ENCODE measurements at regions not wholly inside any gene's neighbourhood (a gene's known extent, or its start where the extent isn't known, plus 50 kb on each side); places are given as distances from the start of the nearest gene placed in this dataset.
A peak's percentile ranks its signal among the peaks of the same experiment; 100 is the strongest.

DNA sequence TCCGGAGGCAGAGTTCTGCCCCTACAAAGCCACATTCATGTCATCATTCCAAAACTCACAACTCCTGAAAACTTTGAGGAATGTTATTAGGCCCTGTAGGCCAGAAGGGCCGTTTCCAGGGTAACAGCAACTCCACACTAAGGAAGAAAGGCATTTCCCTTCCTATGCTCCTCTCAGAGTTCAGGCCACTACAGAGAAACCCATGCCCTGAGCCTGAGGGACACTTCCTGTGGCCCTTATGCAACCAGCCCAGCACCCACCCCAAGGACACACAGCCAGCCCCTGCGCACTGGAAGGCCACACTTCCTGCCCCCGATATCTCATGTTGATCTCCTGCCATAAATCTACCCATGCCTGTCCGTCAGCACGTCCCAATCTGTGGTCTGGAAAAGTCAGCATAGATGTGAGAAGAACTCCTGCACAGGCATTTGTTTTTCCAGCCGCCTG lies 289.3 kb downstream of the BCOR start:
- H3K4me3 ChIP-seq = no peak overlapping the region
- H3K27me3 ChIP-seq = no peaks in the 10 kb centered on the region
- DNase-seq = peak; percentile 33
- H3K36me3 ChIP-seq = no peaks in the 10 kb centered on the region
- no peaks in the 10 kb centered on the region for H3K9me3 ChIP-seq

- Histone ChIP-seq H3K4me3 (no peak overlapping the region), H3K9me3 (no peaks in the 10 kb centered on the region), H3K27me3 (no peaks in the 10 kb centered on the region), H3K36me3 (no peaks in the 10 kb centered on the region)
- no peak for DNase-seq
These were observed 288.4 kb downstream of the BCOR start for GRCh38 chrX:39809331-39809730.

GRCh38 chrX:39810901-39811300 lies 286.9 kb downstream of the BCOR start:
- Histone ChIP-seq H3K27me3 (no peaks in the 10 kb centered on the region), H3K9me3 (no peaks in the 10 kb centered on the region), H3K36me3 (no peaks in the 10 kb centered on the region), H3K4me3 (no peak overlapping the region)
- no peak for DNase-seq

DNA sequence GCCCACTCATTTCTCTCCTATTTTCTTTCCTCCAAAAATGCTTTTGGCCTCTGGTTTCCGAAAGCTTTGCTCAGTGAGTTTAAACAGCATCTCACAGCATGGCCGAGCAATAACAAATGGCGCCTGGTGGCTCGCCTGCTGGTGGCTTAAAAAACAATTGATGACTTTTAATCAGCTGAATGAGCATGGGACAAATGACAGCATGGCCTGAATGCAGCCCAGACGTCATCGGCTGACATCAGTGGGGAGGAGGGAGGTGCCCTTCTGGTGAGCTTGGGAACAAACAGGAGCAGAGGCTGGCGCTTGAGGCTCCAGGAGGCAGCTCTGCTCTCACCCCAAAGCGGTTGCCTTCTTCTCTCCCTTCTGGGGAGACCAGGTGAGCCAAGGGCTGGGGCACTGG lies 286.4 kb downstream of the BCOR start:
- no peak for DNase-seq
- Histone ChIP-seq H3K4me3 (no peak overlapping the region), H3K36me3 (no peaks in the 10 kb centered on the region), H3K27me3 (no peaks in the 10 kb centered on the region), H3K9me3 (no peaks in the 10 kb centered on the region)

DNA sequence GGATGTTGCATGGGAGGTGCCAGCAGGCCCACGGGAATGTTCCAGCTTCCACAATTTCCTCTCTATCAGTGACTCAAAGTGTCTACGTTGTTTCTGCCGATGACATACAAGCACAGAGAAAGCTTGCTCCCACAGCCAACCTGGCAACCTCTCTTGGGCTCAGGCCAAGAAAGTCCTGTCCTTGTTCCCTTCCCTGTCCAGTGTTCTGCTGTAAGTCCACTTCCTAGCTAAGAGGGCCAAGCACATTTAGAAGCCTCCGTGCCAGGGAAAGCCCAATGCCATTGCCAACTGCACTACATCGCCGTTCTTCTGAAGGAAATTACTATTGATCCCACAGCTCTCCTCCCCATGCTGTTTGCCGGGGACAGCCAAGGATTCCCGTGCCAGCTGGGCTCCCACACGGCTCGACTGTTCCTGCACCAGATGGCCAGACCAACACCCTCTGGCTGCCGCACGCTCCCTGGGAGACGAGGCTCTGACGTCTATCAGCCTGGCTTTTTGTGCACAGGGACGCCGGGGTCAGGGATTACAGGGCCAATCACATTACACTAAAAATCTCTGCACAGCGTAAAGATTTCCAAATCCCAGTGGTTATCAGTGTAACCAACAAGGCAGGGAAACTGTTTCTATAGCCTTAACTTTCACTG lies 284.0 kb downstream of the BCOR start:
- H3K9me3 ChIP-seq = no peaks in the 10 kb centered on the region
- DNase-seq = peak; percentile 84
- H3K27me3 ChIP-seq = no peaks in the 10 kb centered on the region

DNA sequence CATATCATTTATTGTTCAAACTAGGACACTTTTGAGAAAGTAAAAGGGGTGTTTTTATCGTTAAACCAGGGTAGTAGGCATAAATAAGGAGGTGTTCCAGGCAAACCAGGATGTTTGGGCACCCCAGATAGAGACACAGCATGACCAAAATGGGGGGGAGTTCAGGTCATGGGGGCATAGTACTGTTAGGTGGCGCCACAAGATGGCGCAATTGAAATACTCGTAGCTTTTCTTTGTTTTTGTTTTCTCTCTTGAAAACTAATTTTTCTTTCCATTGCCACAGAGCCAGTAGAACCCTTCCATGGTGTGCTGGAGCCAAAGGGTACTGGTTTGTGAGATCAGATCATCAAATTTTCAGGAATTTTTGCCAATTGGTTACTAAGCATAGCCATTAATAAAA lies 283.4 kb downstream of the BCOR start:
- H3K36me3 ChIP-seq = no peaks in the 10 kb centered on the region
- H3K4me3 ChIP-seq = no peak overlapping the region
- no peaks in the 10 kb centered on the region for H3K27me3 ChIP-seq
- no peaks in the 10 kb centered on the region for H3K9me3 ChIP-seq
- no peak for DNase-seq

More for the DNA sequence above, 284.0 kb downstream of the BCOR start:
- H3K4me3 ChIP-seq = no peak overlapping the region
- no peaks in the 10 kb centered on the region for H3K36me3 ChIP-seq

DNA sequence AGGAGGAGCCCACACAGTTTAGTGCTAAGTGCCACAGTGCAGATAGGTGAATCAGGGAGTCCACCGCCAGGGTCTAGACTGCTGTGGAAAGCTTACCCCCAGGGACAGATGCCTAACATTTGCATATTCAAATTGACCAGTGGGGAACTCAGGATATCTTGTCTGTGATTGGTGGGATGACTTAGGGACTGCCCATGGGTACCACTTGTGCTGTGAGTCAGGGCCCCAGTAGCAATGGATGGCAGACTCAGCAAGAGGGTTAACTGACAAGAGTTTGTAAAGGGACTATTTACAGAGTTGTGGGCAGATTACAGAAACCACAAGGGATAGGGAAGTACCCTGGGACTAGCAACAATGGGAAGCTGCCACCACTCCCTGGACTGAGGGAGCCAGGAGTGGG lies 282.1 kb downstream of the BCOR start:
- no peaks in the 10 kb centered on the region for H3K36me3 ChIP-seq
- no peak overlapping the region for H3K4me3 ChIP-seq
- H3K9me3 ChIP-seq = no peaks in the 10 kb centered on the region
- H3K27me3 ChIP-seq = no peaks in the 10 kb centered on the region
- DNase-seq = no peak

DNA sequence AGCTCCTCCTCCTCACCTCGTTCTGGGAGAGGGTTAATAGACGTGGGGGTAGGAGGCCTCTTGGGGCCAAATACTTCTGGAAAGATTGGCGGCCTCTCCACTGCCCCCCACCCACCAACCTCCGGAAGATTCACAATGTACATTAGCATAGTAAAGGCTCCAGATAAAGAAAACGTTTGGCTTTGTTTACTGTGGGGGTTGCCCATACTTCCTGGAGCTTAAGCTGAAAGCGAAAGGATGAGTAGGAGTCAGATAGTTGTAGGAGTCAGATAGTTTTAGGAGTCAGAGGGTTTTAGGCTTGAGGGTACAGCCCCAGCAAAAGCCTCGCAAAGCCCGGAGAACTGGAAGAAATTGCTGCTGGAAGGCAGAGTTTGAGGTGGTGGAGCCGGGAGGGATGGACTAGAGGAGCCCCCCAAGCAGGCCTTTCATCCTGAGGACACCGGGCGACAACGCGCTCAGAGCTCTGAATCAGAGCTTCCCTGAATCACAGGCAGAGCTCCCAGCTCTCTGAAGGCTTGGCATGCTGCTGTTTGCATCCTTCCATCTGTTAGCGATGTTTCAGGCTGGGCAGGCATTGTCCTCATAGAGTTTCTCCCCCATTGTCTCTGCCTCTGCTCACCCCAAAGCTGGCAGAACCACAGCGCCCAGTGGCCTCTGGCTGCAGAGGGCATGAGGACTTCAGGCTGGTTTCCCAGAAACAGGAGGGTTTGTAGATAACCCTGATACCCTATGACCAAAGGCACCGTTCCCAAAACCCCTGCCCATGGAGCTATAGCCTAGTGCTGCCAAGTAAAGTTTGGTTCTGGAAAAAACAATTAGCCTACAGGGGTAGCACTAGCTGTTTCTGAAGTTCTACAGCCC lies 280.7 kb downstream of the BCOR start:
- Histone ChIP-seq H3K27me3 (no peaks in the 10 kb centered on the region), H3K4me3 (no peak overlapping the region), H3K36me3 (no peaks in the 10 kb centered on the region), H3K9me3 (no peaks in the 10 kb centered on the region)
- DNase-seq = peak; percentile 59

DNA sequence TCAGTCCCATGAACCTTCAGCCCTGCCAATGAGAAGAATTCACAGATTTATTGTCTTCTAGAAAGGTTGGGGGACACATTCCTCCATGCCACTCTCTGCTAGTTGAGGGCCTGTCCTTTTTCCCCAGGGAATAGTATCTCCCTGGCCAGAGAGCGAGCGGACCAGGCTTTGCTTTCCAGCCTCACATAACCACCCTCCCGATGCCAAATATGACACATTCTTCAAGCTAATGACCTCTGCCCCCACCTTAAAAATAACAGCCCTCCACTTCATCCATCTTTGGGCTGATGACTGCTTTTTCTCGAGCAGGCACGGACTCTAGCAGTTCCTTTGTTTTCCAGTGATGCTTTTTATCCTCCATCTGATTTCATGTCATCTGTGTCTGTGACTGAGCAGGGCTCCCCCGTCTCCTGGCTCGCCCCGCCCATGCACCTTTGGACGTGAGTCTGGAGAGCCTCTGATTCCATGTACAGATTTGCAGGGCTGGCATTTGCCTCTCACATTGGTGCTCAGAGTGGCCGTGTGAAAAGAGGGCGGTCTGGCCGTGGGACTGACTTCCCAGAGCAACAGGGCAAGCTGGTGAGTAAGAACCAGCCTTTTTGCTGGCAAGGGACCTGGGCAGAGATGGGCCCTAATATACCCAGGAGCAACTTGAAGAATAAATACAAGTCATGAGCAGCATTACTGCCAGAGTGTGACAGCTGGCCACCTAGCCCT lies 279.8 kb downstream of the BCOR start:
- H3K4me3 ChIP-seq = no peak overlapping the region
- H3K27me3 ChIP-seq = no peaks in the 10 kb centered on the region
- no peaks in the 10 kb centered on the region for H3K36me3 ChIP-seq
- no peaks in the 10 kb centered on the region for H3K9me3 ChIP-seq
- DNase-seq = peak; percentile 45

DNA sequence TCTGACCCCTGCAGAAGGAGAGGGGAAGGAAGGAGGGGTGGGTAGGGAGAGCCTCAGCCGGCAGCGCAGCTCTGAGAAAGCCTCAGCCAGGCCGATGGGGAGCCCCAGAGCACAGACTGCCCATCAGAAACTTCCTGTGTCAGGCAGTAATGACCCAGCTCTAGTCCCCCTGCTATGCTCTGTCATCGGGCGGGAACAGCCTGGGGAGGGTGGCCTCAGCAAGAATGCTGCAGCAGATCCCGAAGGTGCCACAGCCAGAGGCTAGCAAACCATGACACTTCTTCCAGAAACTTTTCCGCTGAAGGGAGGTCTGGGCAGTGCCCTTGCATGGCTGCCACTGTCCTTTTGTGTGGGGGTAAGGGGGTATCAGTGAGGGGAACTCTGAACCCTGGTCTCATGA lies 279.0 kb downstream of the BCOR start:
- Histone ChIP-seq H3K9me3 (no peaks in the 10 kb centered on the region), H3K27me3 (no peaks in the 10 kb centered on the region), H3K4me3 (no peak overlapping the region), H3K36me3 (no peaks in the 10 kb centered on the region)
- DNase-seq = no peak

- no peaks in the 10 kb centered on the region for H3K27me3 ChIP-seq
- H3K36me3 ChIP-seq = no peaks in the 10 kb centered on the region
- DNase-seq = no peak
- H3K4me3 ChIP-seq = no peak overlapping the region
- no peaks in the 10 kb centered on the region for H3K9me3 ChIP-seq
These were observed 277.6 kb downstream of the BCOR start for GRCh38 chrX:39819921-39820849.

GRCh38 chrX:39820938-39821708 lies 276.6 kb downstream of the BCOR start:
- Histone ChIP-seq H3K27me3 (no peaks in the 10 kb centered on the region), H3K36me3 (no peaks in the 10 kb centered on the region), H3K4me3 (no peak overlapping the region), H3K9me3 (no peaks in the 10 kb centered on the region)
- no peak for DNase-seq

- H3K27me3 ChIP-seq = no peaks in the 10 kb centered on the region
- no peaks in the 10 kb centered on the region for H3K36me3 ChIP-seq
- H3K9me3 ChIP-seq = no peaks in the 10 kb centered on the region
- no peak for DNase-seq
- H3K4me3 ChIP-seq = no peak overlapping the region
These were observed 276.1 kb downstream of the BCOR start for GRCh38 chrX:39821709-39822095.

- Histone ChIP-seq H3K36me3 (no peaks in the 10 kb centered on the region), H3K4me3 (no peak overlapping the region), H3K27me3 (no peaks in the 10 kb centered on the region), H3K9me3 (no peaks in the 10 kb centered on the region)
- no peak for DNase-seq
These were observed 275.5 kb downstream of the BCOR start for GRCh38 chrX:39822133-39822748.

DNA sequence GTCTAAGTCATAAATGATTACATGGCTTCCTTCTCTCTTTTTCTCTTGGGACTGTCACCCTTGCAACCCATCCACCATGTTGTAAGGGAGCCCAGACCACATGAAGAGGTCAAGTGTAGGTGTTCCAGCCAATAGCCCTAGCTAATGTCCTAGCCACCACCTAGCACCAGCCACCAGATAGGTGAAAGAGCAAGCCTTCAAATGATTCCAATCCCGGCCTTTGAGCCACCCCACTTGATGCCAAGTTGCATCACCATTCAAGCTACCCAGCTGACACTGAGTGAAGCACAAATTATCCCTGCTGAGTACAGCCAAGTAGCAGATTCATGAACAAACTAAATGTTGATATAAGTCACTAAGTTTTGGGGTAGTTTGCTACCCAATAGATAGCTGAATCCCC lies 274.3 kb downstream of the BCOR start:
- no peaks in the 10 kb centered on the region for H3K27me3 ChIP-seq
- no peak overlapping the region for H3K4me3 ChIP-seq
- H3K36me3 ChIP-seq = no peaks in the 10 kb centered on the region
- no peaks in the 10 kb centered on the region for H3K9me3 ChIP-seq
- no peak for DNase-seq
